GM19372 (cell line): ENCODE measurements at regions not wholly inside any gene's neighbourhood (a gene's known extent, or its start where the extent isn't known, plus 50 kb on each side); places are given as distances from the start of the nearest gene placed in this dataset.

ENCODE experiments used
- ATAC-seq: cut with Tn5 transposase; IDR thresholded peaks from one replicate; pipeline ENCODE4 v1.9.1; 2021; ENCODE audit warnings: mild to moderate bottlenecking, low read depth, moderate library complexity; ENCODE audit not compliant: unreplicated experiment

DNA sequence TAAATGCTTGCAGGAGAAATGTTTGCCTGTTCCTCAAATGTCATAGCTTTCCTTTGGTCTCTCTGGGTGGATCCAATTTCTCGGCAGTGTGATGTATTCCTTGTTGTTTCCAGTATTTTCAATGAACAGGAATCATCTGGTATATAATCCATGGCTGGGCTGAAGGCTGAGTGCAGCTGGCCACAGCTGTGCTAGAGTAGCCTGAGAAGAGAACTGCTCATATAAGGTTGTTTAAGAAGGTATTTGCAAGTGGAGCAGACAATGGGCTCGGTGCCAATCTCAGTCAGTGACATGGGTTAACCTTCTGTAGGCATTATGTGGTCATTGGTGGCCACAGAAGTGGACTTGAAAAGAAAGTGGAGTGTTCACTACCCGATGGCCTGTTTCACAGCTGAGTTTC, 390.3 kb downstream of the SPRY1 start:
- no peak for ATAC-seq

- no peak for ATAC-seq
Observed at GRCh38 chr4:123787512-123788080, 391.0 kb downstream of the SPRY1 start.

GRCh38 chr4:123788577-123788976, 392.0 kb downstream of the SPRY1 start:
- no peak for ATAC-seq

DNA sequence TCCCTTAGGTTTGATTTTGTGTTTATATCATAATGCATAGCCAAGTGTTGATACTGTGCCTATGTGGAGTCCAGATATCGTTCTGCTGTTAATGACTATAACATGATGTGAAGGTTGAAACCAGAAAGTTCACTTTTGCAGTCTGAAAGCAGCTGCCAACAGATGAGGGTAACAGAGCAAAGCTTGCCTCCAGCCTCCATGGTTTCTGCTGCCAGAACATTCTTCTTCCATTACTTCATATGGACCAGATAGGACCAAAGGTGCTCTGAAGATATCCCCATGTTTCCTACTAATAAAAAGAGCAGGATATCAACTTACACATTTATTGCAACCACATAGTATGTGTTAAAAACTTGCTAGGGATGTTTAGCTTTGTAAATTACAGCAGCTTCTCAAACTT, 394.1 kb downstream of the SPRY1 start:
- no peak for ATAC-seq

- ATAC-seq = no peak
Observed at GRCh38 chr4:123802082-123802645, 405.6 kb downstream of the SPRY1 start.

DNA sequence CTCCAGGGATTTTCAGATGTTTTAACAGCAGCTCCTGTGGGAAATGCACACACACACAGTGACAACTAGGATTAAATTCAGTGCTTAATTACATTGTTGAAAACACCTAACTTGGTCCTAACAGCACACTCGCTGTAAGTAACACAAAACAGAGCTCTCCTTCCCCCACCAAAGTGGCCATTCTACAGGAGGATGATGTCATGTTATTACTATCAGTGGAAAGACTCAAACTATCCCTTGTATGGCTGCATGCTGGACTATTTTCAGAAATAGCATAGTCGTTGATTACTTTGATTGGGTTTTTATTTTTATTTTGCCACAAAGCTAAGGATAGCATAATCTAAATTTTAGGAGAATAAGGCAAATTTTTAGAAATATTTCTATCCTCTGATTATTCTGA, 406.3 kb downstream of the SPRY1 start:
- ATAC-seq = no peak

DNA sequence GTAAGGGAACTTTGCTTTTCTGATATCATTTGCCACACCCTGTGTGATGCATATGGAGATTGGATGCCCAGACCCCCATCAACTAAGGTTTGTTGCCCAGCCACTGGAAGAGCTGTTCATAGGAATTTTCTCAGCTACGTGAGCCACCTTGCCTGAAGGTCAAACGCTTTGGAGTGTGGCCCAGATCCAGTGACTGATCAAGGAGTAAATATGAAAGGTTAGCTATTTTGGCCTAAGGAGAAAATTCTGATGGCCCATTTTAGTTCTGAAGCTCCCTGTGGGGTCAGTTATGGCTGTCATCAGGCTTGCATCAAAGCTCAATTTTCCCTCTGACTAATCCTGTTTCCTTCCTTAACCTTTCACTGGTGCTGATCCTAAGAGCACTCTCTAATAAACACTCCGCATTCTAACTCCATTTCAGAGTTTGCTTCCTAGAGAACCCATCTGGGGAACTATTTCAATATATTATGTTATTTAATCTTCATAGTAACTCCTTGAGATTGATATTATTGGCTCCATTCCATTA, 407.7 kb downstream of the SPRY1 start:
- ATAC-seq = no peak

- no peak for ATAC-seq
Observed at GRCh38 chr4:123806056-123806455, 409.5 kb downstream of the SPRY1 start.

DNA sequence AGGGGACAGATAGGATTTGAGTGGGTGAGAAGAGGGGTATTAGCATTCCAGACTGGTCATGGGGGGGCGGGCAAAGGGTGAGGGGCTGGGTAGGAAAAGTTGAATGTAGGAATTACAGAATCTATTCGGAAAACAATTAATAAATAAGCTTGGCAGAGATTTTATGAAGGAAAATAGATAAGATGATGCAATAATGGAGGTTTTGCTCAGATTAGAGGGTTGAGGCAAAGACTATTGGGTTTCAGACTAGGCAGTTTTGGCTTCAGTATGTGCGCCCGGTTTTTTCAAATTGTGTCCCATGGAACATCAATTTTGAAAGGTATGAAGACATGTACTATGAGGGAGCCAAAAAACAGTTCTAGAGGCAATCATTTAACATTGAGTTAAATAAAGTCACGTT, 410.6 kb downstream of the SPRY1 start:
- ATAC-seq = no peak

- no peak for ATAC-seq
Observed at GRCh38 chr4:123807866-123808265, 411.3 kb downstream of the SPRY1 start.

- ATAC-seq = no peak
Observed at GRCh38 chr4:123809864-123810263, 413.3 kb downstream of the SPRY1 start.

DNA sequence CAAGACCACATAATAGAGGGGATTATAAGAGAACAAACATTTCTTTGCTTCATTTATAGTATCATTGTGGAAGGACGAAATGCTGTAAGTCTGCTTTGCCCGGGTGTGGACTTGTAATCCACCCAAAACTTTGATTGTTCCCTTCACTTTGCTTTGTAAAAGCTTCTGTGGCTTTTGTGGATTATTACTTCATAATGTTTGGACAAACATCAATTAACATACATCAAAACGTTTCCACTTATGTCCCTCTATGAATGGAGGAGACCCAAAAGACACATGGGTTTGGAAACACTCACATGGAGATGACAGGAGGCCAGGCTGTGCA, 415.4 kb downstream of the SPRY1 start:
- no peak for ATAC-seq

GRCh38 chr4:123813901-123814300, 417.3 kb downstream of the SPRY1 start:
- no peak for ATAC-seq

DNA sequence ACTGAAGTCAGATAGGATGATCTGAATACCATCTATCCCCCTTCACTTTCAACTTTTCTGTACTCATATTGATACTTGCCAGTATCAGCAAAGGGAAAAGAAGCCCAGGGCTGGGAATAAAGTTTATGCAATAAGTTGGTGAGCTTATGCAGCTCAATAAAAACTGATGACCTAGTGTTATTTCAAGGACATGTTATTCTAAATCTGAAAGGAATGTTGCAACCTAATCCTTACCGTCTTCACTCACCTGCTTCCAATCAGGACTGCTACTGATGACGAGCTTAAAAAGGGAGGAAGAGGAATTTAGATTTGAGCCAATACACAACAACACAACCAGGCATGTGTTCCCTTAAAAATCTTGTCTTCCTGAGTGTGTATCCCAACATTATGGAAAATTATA, 419.9 kb downstream of the SPRY1 start:
- no peak for ATAC-seq

DNA sequence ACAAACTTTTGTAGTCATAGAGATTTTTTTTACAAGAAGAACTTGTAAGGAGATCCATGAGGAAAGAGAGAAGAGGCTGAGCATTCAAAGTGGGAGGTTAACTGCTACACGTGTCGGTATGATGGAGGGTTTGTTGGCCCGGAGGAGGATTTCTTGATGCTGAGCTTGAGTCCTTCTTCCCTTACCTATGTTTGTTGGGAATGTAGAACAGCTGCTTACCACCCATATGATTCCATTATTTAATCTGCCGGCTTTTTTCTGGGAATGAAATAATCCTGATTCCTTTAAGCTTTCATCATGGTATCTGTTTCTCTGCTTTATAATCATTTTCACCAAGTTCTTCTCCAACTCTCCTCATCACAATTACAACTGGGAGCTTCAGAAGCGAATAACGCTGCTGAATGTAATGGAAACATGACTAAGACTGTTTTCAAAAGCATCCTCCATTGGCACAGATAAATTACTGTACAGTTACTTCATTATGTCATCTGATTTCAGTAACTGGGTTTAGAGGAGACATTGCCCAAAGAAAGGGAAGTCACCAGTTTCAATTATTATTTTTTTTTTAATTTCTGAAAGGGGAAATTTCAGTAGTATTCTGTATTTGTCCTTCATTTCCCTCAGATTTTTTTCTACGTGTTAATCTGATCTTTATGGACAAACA, 420.6 kb downstream of the SPRY1 start:
- no peak for ATAC-seq

DNA sequence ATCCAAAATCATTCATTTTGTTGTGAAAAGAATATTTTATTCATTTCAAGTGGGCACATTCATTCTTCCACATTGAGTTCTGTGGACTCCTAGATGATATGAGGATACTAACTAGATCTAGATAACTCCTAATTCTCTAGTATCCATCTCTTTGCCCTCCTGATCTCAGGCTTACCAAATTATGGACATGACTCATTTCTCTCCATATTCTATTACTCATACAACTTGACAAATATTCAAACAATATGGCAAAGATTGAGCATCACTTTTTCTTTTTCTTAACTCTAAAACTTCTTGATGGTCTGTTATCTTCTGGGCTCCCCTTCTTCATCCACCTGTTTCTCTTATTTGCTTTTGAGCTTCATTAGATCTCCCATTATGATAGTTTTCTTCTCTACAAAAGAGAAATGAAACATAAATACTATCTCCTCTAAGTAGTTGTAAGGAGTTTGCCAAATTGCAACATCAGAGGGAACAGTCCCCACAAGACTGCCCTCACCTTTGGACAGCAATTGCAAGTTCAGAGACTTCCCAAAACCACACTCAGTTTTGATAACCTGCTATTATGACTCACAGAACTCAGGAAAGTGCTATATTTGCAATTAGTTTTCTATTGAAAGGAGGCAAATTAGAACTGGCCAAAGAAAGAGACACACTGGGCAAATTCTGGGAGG, 422.9 kb downstream of the SPRY1 start:
- ATAC-seq = no peak

DNA sequence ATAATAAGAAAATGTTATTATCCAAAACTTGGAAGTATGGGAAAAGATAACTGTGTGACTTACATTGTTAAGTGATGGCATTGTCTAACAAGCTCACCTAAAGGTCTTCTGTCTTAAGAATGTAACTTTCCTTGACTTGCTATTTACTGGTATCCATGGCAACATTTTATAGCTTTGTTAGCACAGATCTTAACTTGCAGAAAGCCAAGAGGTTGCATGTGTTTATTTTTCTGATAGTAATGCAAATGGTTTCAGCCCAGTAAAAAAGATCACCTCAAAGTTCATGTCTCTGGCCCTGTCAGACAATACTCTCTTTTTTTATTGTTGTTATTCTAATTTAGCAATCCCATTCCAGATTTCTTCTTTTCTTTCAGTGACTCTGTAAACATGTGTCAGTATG, 425.3 kb downstream of the SPRY1 start:
- ATAC-seq = no peak

- no peak for ATAC-seq
Observed at GRCh38 chr4:123822353-123822752, 425.8 kb downstream of the SPRY1 start.

DNA sequence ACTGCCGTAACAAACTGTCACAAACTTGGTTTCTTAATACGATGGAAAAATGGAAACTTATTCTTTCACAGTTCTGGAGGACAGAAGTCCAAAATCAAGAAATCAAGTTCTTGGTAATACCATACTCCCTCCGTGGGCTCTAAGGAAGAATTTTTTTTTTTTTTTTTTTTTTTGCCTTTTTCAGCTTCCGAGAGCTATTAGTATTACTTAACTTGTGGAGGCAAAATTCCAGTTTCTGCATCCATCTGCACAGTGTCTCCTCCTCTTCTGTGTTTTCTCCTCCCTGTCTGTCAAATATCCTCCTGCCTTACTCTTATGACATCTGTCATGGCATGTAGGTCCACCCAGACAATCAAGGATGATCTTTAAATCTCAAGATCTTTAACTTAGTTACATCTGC, 426.6 kb downstream of the SPRY1 start:
- ATAC-seq = no peak

DNA sequence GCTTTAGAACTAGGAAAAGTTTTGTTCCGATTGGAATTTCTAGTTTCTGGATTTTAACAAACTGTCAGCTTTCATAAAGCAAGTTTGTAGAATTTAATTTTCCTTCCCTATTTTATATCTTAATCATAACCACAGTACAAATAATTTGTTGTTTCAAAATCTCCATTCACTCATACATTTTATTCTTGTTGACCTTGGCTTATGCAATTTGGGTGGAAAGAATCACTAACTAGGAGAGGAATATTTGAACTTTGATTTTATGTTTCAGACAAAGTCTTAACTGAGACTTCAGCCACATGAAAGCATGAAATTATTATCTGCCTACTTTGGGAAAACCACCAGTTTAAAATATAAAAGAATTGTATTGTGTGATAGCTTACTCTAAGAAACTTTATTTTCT, 427.9 kb downstream of the SPRY1 start:
- no peak for ATAC-seq

DNA sequence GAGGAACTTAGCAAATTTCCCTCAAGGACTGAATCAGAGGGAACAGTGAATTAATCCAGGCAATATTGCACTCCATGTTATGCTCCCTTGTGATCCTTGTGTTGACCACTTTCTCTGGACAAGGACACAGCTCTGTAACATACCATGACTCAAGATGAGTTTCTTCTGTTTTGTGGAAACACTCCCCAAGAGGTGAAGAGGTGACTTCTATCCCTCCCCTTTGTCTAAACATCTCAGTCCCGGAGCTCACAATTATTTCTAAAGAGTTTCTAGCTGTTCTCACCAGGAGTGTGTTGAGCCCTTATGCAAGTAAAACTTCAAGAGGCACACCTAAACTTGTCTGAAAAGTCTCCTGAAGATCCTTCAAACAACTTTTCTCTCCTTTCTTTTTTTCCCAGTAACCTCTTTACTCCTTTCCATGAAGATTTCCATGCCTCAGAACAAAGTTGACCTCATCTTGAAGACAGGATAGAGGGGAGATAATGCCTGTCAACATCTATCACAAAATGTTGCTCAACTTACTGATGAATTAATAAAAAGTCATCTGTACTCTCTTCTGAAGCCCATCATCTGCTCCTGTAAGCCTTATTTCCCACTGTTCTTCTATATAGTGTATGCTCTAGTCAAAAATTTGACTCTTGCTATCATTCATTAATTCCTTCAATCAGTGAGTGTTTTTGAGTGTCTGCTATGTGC, 429.1 kb downstream of the SPRY1 start:
- no peak for ATAC-seq
